GM12874 (cell line): ENCODE measurements at regions not wholly inside any gene's neighbourhood (a gene's known extent, or its start where the extent isn't known, plus 50 kb on each side); places are given as distances from the start of the nearest gene placed in this dataset.

Source experiments
- TF ChIP-seq, protein P1 (sequence below): IDR thresholded peaks from 2 replicates; pipeline ENCODE4 v1.5.1; 2011; ENCODE audit warnings: low read depth, mild to moderate bottlenecking, control low read depth, low read length, moderate library complexity; ENCODE audit not compliant: insufficient read depth

DNA sequence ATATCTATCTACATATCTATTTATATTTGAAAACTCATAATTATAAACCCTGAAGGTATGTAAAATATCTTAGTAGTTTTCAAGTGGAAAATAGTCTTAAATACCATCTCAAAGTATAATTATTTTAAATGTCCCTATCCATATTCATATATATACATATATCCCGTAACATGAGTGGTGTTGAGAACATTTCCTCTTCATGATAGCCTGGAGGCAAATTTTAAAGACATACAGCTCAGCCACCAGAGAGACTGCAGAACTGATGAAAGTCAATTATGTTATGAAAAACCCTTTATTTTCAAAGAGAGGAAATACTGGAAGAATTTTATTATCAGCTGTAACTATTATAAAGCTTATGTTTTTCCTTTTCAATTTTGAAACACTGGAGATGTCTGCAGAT lies 1806.7 kb upstream of the PCDH7 start:
- TF ChIP-seq, protein P1, sequence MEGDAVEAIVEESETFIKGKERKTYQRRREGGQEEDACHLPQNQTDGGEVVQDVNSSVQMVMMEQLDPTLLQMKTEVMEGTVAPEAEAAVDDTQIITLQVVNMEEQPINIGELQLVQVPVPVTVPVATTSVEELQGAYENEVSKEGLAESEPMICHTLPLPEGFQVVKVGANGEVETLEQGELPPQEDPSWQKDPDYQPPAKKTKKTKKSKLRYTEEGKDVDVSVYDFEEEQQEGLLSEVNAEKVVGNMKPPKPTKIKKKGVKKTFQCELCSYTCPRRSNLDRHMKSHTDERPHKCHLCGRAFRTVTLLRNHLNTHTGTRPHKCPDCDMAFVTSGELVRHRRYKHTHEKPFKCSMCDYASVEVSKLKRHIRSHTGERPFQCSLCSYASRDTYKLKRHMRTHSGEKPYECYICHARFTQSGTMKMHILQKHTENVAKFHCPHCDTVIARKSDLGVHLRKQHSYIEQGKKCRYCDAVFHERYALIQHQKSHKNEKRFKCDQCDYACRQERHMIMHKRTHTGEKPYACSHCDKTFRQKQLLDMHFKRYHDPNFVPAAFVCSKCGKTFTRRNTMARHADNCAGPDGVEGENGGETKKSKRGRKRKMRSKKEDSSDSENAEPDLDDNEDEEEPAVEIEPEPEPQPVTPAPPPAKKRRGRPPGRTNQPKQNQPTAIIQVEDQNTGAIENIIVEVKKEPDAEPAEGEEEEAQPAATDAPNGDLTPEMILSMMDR = no peak

- TF ChIP-seq, protein P1 = no peak
Observed at GRCh38 chr4:28916585-28916984, 1803.6 kb upstream of the PCDH7 start.

GRCh38 chr4:28918871-28919270 lies 1801.3 kb upstream of the PCDH7 start:
- TF ChIP-seq, protein P1 = no peak

DNA sequence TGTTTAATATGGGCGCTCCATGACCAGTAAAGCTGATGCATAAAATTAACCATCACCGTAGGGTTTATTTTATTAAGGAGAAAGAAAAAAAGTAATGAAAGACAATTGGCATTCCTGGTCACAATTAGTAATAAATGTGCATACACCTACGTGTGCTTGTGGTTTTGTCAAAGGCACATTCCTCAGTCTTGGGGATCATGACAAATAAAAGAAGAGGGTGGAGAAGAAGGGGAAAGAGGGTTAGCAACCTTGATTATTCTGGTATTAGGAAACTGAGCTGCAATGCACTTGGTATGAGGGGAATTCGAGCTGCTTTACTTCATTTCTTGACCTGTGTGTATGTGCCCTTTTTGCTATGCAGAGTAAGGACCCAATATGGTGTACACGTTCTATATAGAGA lies 1798.3 kb upstream of the PCDH7 start:
- TF ChIP-seq, protein P1 = no peak

DNA sequence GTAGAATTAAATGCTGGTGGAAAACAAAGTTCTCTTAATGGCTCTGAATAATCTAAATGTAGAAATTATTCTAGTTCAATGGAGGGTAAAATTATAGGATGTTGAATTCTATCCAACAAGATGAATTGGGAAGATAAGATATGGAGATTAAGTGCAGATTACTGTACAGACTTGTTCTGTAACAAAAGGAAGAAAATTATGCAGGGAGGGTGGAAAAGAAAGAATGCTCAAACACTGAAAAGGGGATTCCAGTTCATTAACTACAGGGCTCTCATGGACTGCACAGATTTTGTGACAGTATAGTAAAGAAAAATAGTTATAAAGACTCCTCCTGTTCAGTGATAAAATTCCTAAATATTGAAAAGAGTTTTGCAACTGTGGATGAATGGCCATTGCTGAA lies 1794.0 kb upstream of the PCDH7 start:
- TF ChIP-seq, protein P1 = no peak

GRCh38 chr4:28942631-28943030 lies 1777.5 kb upstream of the PCDH7 start:
- TF ChIP-seq, protein P1 = no peak

DNA sequence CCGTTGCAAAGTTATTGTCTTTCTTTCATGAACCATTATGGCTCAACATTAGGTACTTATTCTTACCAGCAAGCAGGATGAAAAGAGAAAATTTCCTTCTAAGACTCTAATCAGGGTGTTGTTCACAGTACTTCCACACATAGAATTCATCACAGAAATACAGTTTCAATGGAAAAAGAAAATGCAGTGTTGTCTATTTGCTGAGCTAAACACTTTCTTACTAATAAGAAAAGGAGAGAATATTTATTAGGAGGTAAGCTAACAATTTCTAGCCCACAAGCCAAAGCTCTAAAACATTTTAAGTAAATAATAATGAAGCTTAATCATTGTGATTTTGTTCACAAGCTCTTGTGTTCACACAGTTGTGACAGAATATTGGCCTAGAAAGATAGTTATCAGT lies 1772.8 kb upstream of the PCDH7 start:
- TF ChIP-seq, protein P1 = no peak

DNA sequence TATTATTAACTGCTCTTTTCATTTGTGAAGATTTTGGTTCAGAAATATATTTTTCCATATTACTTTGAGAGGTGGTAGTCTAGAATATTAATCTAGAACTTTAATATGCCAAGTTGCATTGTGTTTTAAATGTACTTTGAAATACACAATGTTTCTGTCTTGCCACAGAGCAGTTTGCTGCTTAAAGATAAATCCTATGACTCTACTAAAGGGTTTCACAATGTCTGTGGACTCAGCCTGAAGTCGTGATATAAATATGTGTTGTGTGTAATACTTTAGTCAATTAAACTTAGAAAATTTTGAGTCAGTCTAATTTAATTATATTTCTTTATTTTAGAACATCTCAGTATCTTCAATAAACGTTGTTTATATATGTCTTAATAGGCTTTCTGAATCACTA lies 1771.7 kb upstream of the PCDH7 start:
- TF ChIP-seq, protein P1 = no peak
